ENCODE measurements at regions not wholly inside any gene's neighbourhood (a gene's known extent, or its start where the extent isn't known, plus 50 kb on each side); places are given as distances from the start of the nearest gene placed in this dataset.
"Not testable (repeated sequence)": the region's sequence is repeated elsewhere in the genome, so short reads cannot be mapped to it uniquely, and the experiment has no call there.

DNA sequence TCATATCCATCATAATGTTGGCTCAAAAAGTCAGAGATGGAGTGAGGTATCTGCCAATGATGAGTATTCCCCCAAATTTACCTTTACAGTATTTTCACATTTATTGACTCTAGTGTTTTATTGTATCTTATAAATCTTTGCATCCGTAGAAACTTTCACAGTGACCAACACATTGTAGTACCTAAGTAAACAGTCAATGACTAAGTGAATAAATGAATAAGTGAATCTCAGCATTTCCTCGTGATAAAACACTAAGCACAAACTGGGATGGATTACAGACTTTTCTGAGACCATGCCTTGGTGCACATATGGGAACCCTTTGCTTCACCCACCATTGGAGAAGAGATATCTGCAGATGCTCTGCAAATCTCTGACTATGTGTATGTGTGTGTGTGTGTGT, 429.9 kb downstream of the NR4A2 start:
- DNase-seq (ENCODE audit: low read depth), result no peak

DNA sequence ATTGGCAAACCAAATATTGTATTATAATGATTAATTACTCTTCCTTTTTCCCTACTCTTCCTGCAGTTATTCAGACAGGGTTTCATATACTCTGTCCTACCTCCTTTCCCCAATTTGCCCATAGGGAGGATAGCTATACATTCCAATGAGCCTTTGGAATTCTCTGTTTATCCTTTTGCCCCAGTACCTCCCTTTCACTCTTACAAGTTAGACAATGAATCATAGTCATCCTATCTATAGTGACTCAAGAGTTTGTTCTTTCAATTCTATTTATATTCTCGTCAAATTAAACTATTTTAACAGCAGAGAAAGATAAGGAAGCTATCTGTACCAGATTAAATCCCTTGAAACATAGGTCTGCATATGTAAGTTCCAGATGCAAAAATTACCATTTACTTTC, 437.5 kb downstream of the NR4A2 start:
- DNase-seq (ENCODE audit: low read depth), result no peak

DNA sequence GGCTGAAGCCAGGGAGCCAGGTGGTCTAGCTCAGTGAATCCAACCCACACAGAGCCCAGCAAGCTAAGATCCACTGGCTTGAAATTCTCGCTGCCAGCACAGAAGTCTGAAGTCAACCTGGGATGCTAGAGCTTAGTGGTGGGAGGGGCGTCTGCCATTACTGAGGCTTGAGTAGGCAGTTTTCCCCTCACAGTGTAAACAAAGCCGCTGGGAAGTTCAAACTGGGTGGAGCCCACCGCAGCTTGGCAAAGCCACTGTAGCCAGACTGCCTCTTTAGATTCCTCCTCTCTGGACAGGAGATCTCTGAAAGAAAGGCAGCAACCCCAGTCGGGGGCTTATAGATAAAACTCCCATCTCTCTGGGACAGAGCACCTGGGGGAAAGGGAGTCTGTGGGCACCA, 452.1 kb downstream of the NR4A2 start:
- not testable (repeated sequence) for DNase-seq (ENCODE audit: low read depth)

DNA sequence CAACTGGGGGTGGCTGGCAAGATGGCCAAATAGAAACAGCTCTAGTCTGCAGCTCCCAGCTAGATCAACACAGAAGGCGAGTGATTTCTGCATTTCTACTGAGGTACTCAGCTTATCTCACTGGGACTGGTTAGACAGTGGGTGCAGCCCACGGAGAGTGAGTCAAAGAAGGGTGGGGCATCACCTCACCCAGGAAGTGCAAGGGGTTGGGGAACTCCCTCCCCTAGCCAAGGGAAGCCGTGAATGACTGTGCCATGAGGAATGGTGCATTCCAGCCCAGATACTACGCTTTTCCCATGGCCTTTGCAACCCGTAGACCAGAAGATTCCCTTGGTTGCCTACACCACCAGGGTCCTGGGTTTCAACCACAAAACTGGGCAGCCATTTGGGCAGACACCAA, 452.6 kb downstream of the NR4A2 start:
- not testable (repeated sequence) for DNase-seq (ENCODE audit: low read depth)

DNA sequence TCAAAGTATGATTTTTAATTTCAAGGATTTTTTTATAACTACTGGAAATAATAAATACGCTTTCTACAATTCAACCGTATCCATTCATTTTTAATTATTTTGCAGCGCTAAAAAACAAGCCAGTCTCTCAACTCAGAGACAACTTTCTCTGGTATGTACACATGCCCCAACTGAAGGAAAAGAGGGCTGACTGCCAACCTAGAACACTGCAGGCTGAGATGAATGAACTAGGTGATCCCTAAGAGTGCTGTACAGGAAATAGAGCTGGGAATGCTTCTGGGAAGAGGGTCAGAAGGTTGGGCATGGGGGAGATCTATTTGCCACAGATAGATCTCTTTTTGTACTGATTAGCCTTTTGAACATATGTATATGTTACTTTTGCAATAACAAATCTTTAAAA, 460.1 kb downstream of the NR4A2 start:
- DNase-seq (ENCODE audit: low read depth), result no peak

DNA sequence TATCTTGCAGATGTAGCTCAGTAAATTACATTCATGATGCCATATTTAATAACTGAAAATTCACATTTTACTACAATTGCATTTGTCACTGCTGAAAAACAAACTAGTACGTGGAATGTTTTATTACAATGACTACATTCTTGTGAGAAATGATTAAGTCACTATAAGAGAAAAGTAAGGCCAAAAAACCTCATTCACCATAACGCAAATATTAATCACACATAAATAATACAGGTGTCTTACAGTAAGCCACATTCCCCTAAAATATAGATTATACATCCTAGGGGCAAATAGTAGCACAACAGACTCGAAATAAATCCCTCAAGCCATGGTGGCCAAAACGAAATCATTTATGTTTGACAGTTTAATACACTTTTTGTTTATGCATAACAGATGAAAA, 460.6 kb downstream of the NR4A2 start:
- no peak for DNase-seq (ENCODE audit: low read depth)

DNA sequence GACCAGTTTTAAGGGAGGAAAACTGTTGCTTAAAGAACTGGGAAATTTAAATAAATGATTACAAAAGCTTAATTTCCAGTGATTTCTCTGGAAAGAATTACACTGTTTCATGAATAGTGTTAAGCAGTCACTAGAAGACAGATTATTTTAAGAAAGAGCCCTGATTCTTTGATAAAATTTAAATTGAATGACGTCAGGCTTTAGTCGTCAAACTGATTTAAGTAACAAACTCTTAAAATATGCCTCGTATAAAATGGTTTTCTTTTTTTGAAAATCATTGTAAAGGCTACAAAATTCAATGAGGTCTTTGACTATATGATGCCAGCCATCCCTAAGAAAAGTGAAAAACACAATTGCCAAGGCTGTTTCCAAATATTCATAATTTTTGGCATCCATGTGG, 465.0 kb downstream of the NR4A2 start:
- DNase-seq (ENCODE audit: low read depth), result no peak

DNA sequence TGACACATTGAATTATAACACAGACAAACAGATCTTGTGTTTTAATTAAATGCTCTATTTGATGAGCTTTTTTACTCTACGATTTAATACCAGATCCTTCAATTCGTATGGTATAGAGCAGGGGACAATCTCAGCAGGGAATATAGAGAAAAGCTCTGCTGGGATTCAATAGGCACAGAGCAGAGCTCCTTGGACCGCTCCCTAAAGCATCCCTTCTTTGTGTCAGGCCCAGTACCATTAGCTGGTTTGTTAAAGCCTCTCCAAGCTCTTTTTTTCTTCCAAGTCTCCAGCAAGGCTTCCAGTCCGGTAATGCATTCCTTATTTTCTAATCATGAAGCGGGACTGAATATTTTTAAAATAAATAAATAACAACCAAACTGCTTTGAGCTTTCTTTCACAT, 466.0 kb downstream of the NR4A2 start:
- DNase-seq (ENCODE audit: low read depth), result no peak

DNA sequence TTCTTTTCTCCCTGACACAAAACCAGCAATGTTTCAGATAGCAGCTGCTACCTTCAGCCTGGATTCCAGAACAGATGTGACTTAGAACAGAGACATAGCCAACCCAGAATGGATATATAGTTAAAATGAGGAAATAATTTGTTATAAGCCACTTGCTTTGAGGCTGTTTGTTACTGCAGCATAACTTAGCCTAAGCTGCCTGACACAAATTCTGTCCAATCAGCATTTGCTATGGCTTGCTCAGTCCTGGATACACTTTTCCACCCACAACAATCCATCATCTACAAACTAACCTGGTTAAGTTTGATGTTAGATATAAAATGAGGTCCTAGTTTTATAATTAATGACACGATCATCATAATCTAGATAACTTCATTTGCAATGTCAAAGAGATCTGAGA, 480.4 kb downstream of the NR4A2 start:
- no peak for DNase-seq (ENCODE audit: low read depth)

DNA sequence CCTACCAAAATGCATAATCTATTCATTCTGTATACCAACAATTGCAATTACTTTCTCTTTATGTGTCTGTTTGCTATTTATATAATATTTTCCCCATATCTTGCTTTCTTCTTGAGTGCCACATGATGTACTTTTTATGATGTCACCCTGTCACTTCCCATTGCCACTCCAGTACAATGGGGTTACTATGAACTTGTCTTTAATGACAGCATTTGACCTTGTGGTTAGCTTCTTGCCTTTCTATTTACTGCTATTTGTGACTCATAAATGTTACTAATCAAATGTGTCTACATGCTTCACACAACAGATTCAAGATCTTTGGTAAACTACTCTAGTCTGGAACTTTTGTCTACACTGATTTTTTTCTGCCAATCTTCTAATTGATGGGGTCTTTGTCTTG, 486.3 kb downstream of the NR4A2 start:
- no peak for DNase-seq (ENCODE audit: low read depth)

DNA sequence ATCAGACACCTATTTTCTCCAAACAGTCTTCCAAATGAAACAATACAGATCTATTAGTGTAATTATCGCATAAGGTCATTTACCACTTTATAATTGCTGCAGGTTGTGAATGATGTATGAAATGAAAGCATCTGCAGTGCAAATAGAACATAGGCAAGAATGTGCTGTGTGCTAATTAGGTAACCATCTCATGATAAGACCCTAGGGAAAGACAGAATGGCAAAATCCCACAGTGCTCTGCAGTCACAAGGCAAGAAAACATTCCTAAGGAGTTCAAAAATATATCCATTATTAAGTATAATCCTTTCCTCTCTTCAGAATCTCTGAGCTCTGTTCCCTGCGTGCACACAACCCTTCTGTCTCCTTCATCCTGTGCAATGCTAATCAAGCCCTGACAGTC, 488.1 kb downstream of the NR4A2 start:
- no peak for DNase-seq (ENCODE audit: low read depth)

DNA sequence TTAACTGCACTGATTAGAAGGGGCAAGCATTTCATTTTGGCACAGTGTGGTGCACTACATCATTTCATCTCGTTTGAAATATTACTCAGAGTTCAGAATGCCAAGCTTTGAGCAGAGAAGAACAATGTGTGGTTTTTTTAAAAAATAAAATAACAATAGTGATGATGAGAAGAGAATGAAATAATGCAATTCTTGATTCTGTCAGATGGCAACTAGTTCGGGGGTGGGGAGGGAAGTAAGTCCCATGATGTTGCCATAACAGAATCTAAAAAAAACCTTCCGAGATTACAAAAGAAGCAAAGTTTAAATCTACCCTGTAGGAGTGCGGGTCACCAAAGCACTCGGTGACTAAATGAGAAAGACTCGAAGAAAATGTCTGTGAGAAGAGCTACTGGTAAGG, 490.4 kb downstream of the NR4A2 start:
- DNase-seq (ENCODE audit: low read depth), result peak; percentile 27

DNA sequence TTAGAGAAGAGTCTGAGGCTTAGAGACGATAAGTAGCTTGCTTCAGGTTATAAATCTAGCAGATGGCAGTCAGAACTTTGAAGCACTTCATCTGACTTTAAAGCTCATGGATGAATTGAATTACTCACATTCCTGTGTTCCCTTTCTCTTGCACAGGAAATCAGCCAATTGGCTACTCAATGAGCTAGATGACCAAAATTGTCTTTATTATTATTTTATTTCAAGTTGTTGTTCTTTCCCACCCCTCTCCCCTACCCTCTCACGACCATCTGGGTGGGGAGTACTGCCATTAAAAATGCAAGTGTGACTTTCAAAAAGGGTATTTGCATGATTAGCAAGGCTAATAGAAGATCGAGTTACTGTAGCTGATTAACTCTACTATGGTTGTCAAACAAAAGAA, 491.1 kb downstream of the NR4A2 start:
- DNase-seq (ENCODE audit: low read depth), result no peak

DNA sequence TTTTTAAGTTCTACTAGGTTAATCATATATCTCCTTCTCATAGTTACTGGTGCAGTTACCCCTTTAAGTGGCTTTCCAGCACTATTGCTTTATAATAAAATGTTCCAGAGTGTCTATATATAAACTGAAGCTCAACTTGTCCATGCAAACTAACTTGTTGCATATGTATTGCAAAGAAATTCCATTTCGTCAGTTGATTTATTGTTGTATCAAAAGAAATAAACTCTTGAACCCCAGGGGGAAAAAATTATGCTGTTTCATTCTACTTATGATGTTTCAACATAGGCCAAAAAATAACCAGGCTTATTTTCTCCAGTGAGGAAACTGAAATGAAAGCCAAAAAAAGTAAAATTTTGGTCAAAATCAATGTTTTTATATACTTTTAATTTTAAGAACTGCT, 491.9 kb downstream of the NR4A2 start:
- peak; percentile 10 for DNase-seq (ENCODE audit: low read depth)

DNA sequence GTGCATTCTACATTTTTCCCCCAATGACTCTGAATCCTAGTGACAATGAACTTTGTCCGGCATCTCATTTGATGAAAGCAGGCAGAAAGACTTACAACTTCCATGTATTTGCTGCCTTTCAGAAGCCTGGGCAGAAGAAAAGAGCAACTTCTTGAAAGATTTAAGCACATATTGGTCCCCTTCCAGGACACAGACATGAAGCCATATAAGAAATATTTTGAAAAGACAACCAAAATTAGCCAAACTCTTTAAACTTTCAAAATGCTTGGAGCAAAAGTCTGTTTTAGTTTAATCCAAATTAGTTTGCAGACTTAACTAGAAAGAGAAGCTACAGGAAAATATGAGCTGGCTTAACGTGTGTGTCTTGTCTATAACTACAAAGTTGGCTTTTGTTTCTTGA, 492.5 kb downstream of the NR4A2 start:
- no peak for DNase-seq (ENCODE audit: low read depth)

DNA sequence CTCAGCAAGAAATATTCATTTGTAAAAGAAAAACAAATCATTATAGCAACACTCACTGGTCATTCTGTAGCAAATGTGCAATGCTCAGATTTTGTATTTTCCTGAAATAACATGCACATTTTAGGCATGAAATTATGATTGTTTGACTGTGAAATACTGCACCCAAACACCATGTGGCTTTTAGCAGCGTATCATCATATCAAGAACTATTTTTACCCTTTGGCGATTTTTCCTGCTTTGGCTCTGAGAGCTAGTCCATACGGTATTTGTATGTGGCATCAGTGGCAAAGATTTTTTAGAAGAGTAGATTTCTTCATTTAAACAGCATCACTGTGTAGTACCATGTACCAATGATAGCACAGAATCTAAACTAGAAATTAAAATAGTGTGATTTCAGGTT, 493.1 kb downstream of the NR4A2 start:
- DNase-seq (ENCODE audit: low read depth), result no peak

DNA sequence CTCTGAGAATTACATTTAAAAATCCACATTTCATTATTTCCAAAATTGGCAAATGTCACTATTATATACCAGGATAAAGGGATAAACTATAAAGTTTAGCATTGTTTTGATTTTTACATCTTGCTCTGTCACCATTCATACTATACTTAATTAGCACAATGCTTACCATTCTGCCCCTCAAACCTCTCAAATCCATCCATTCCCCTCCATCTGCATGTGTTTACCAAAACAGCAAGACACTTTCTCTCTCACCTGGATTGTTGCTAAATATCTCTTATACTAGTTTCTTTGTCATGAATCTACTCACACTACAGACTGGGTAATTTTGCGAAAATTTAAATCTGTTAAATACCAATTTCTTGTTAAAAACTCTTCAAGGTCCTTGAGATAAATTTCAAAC, 496.1 kb downstream of the NR4A2 start:
- DNase-seq (ENCODE audit: low read depth), result no peak

DNA sequence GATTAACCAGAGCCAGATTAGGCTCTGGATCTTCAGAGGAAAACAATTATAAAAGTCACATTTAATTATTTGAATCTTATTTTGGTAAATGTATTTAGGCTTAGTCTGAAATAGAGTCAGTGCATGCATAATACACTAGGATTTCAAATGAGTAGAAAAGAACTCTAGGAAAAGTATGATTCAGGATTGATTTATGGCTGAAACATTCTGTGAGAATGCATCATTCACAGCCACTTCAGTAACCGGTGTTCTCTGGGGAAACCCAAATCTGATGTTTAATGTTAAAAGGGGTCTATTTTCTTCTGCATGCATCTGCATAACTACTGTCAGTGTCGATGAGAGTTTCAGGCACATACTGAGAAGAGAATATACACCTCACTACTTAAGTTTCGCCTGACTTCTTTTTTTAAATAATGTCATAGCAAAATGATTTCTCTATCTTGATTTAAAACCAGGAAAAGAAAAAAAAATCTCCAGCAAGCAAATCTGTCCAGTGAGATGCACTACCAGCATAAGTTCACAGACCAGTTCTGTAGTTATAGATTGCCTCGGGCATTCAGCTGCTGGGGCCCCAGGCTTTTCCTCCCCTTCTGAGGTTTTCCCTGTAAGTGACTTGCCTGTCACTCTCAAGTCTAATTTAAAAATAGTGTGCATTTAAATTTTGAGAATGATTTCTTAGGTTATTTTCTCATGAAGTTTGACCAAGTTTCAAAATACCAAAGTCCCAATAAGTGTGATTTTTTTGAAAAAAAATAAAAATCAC, 501.5 kb downstream of the NR4A2 start:
- peak; percentile 6 for DNase-seq (ENCODE audit: low read depth)

DNA sequence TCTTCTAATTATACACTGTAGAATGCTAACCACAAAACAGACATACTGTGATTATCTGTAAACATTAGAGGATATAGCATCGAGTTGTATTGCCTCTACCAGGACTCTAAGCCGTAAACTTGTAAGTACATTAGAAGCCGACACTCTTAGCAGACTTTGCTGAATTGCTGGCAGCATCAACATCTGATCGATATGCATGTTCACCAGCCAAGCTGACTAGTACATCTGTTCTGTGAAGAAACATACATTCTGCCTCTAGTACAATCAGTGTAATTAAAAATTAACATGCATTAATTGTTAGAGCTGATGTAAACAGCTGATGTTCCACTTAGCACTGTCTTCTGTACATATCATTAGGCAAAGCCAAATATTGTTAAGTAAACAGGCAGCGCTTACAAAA, 502.2 kb downstream of the NR4A2 start:
- no peak for DNase-seq (ENCODE audit: low read depth)

DNA sequence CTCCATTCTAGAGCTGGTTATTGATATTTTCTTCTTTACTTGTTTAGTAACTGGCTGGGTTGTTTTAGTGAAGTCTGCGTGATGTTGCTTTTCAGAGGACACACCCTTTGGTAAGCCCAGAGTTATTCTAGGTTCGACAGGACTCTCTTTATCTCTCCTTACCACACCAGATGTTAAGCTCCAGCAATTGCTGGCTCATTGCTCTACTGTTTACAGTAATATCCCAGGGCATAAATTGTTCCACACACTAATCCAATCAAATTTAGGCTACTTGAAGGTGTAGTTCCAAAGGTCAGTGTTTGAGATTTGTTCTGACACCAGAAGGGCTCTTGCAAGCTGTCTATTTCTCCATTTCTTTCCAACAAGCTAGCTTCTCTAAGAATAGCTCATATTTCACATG, 506.6 kb downstream of the NR4A2 start:
- no peak for DNase-seq (ENCODE audit: low read depth)

DNA sequence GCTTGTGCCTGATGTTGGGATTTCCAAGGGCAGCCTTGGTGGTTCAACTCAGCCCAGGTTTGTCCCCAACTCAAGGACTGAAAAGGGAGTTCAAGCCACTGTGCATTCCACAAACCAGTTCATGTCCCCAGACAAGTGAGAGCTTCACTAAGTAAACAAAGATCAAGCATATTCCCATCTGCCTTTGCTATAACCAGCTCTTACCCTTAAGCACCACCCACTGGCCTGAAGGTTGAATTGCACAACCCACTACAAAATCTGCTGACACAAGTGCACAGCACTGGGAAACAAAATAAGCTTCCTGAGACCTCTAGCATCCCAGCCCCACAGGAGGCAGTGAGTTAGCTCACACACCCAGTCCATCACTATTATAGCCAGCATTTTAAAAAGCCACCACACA, 516.7 kb downstream of the NR4A2 start:
- DNase-seq (ENCODE audit: low read depth), result no peak

DNA sequence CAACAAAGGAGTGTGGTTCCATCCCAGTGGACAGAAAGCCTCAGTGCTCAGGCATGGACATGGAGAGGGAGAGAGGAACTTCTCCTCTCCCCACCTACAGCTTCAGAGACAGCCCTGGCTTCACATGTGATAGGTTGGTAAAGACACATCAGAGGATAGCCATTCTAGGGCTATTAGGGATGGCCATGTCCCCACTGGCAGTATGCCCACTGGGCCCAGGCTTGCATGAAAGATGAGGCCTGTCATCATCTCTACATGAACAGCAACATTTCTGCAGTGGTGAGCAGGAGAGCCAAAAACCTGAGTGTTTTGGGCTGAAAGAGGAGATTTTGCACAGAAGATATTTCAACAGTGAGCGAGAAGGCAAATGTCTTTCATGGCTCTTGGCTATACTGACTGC, 517.2 kb downstream of the NR4A2 start:
- no peak for DNase-seq (ENCODE audit: low read depth)

DNA sequence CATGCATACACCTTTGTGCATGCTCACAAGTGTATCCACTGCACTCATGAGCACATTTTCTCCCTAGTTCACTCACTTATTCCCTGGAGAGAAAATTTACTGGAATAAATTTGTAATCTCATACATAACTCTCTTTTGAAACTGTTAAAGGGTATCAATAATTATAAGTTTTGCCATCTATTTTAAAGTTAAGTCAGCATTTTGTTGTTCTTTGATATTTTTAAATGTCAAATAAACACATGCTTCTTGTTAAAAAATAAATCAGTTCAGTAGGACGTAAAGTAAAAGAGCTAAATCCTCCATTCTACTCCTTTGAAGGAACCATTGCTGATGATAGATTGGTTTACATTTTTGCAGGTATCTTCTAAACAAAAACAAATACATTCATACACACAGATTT, 522.1 kb downstream of the NR4A2 start:
- no peak for DNase-seq (ENCODE audit: low read depth)

DNA sequence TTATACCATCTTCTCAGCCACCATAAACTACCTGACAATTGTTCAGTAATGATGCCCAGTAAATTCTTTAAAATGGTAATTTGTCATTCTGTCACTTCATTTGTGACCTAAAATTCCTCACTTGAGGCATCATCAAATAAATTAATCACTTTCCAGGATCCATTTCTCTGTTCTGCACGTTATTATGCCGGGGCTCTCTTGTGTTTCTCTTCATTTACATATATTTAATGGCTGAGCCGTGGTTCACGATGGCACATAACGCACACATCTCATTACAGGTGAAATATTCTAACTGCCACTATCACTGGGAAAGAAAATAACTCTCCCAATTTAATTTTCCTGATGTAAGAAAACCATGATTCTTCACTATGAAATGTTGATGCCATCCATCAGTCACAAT, 529.6 kb downstream of the NR4A2 start:
- DNase-seq (ENCODE audit: low read depth), result no peak

DNA sequence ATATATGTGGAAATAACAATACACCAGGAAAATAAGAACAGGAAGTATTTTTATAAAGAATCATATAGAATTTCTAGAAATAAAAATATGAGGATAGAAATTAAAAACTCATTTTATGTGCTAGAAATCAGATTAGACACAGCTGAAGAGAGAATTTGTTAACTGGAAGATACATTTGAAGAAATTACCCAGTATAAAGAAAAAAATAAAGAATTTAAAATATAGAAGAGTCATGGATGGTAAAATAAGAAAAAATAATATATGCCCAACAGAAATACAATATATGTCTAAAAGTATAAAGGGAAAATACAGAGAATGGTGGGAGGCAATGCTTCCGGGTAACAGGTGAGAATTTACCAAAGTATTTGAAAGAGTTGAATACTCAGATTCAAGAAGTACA, 539.9 kb downstream of the NR4A2 start:
- DNase-seq (ENCODE audit: low read depth), result no peak

Measured in stromal cell of bone marrow (primary cell).